DOHH2 (cell line): ENCODE measurements at regions not wholly inside any gene's neighbourhood (a gene's known extent, or its start where the extent isn't known, plus 50 kb on each side); places are given as distances from the start of the nearest gene placed in this dataset.

Experiments used
- EZH2phosphoT487 ChIP-seq: fragments of 200-600 bp; sonication (generic); IDR thresholded peaks from 2 replicates; pipeline ENCODE4 v1.6.1; 2017; ENCODE audit warnings: borderline replicate concordance, mild to moderate bottlenecking, antibody characterized with exemption, low read length, moderate library complexity, mixed read lengths
- TF ChIP-seq, protein P1 (sequence below): fragments of 200-600 bp; sonication (generic); IDR thresholded peaks from one replicate; pipeline ENCODE4 v1.5.1; 2014; ENCODE audit warnings: antibody characterized with exemption, mild to moderate bottlenecking, low read depth, low read length; ENCODE audit not compliant: poor library complexity, severe bottlenecking

DNA sequence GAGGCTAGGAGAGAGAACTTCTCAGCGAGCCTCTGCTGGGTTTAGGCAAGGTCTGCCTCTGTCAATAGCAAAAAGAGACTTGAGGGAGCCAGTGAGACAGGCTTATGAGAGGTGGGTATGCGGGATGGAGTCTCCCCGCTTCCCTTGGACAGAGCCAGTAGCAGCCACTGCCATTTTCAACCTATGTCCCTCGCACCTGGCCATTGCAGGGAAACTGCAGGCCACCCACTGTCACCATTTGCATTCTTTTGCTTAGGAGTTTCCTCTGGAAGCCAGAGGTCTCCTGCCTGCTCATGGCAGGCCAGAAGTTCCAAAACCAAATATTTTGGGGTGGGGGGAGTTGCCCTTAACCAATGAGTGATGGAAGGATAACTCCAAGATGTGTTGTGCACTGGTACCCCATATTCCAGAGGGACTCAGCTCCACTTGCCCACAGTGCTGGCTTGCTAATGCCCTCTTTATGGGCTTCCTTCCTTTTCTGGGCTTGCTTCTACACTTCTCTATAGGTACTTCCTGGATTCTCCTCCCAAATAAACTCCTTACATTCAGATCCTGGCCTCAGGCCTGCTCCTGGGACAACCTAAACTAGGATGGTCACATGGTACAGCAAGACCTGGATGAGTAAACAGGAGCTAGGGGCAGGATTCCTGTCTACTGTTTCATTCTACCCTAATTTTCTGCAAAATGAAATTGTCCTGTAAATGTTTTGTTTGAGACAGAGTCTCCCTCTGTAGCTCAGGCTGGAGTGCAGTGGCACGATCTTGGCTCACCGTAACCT is 108.9 kb upstream of the PROK2 start:
- TF ChIP-seq, protein P1, sequence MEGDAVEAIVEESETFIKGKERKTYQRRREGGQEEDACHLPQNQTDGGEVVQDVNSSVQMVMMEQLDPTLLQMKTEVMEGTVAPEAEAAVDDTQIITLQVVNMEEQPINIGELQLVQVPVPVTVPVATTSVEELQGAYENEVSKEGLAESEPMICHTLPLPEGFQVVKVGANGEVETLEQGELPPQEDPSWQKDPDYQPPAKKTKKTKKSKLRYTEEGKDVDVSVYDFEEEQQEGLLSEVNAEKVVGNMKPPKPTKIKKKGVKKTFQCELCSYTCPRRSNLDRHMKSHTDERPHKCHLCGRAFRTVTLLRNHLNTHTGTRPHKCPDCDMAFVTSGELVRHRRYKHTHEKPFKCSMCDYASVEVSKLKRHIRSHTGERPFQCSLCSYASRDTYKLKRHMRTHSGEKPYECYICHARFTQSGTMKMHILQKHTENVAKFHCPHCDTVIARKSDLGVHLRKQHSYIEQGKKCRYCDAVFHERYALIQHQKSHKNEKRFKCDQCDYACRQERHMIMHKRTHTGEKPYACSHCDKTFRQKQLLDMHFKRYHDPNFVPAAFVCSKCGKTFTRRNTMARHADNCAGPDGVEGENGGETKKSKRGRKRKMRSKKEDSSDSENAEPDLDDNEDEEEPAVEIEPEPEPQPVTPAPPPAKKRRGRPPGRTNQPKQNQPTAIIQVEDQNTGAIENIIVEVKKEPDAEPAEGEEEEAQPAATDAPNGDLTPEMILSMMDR, result no peak
- TF ChIP-seq EZH2phosphoT487, result no peak
